Neutrophil (primary cell): ENCODE measurements at regions not wholly inside any gene's neighbourhood (a gene's known extent, or its start where the extent isn't known, plus 50 kb on each side); places are given as distances from the start of the nearest gene placed in this dataset.

Experiments
- H3K27ac ChIP-seq: fragments of 200-600 bp; sonication (generic); 2 replicates; pipeline ENCODE4 v1.5.1; 2016; ENCODE audit warnings: mild to moderate bottlenecking, moderate library complexity
- H3K27me3 ChIP-seq: fragments of 200-600 bp; sonication (generic); 2 replicates; pipeline ENCODE4 v1.6.0; 2016; ENCODE audit warnings: mild to moderate bottlenecking
- H3K36me3 ChIP-seq: fragments of 200-600 bp; sonication (generic); 2 replicates; pipeline ENCODE4 v1.5.1; 2017
- H3K4me1 ChIP-seq, 2 experiments: fragments of 200-600 bp in 1 of 2; sonication (generic) in 1 of 2; 1 replicate in 1 of 2; 2 replicates in 1 of 2; pipeline versions ENCODE4 v1.5.1 to v1.6.1; 2013 to 2016; ENCODE audit warnings: low read depth in 1 of 2, low read length in 1 of 2, mild to moderate bottlenecking in 1 of 2, moderate library complexity in 1 of 2; ENCODE audit not compliant: control insufficient read depth in 1 of 2, insufficient read depth in 1 of 2
- H3K4me3 ChIP-seq, 2 experiments: fragments of 200-600 bp in 1 of 2; sonication (generic) in 1 of 2; 1 replicate in 1 of 2; 2 replicates in 1 of 2; pipeline ENCODE4 v1.5.1; 2013 to 2016; ENCODE audit warnings: low read depth in 1 of 2, low read length in 1 of 2, mild to moderate bottlenecking in 1 of 2, moderate library complexity in 1 of 2
- H3K9me3 ChIP-seq: fragments of 200-600 bp; sonication (generic); 2 replicates; pipeline ENCODE4 v1.5.1; 2016
- CTCF ChIP-seq: fragments of 200-600 bp; sonication (generic); IDR thresholded peaks from 2 replicates; pipeline ENCODE4 v1.5.1; 2016; ENCODE audit warnings: antibody characterized with exemption

- Histone ChIP-seq H3K36me3 (no peaks in the 10 kb centered on the region), H3K27ac (no peak overlapping the region), H3K4me1 (no peaks in the 10 kb centered on the region), H3K4me3 (no peak overlapping the region), H3K27me3 (no peaks in the 10 kb centered on the region), H3K9me3 (no peaks in the 10 kb centered on the region)
- TF ChIP-seq CTCF, result no peak
Measured at GRCh38 chr9:134515026-134515821, 126.4 kb upstream of the COL5A1 start.

GRCh38 chr9:134516464-134516863 lies 125.1 kb upstream of the COL5A1 start:
- TF ChIP-seq CTCF, result no peak
- H3K27me3 ChIP-seq, result no peaks in the 10 kb centered on the region
- no peaks in the 10 kb centered on the region for H3K36me3 ChIP-seq
- no peaks in the 10 kb centered on the region for H3K4me1 ChIP-seq
- H3K9me3 ChIP-seq, result no peaks in the 10 kb centered on the region
- no peak overlapping the region for H3K27ac ChIP-seq
- H3K4me3 ChIP-seq, result no peak overlapping the region

GRCh38 chr9:134517069-134517680 lies 124.4 kb upstream of the COL5A1 start:
- Histone ChIP-seq H3K4me1 (no peaks in the 10 kb centered on the region), H3K4me3 (no peak overlapping the region), H3K9me3 (no peaks in the 10 kb centered on the region), H3K27me3 (no peaks in the 10 kb centered on the region), H3K27ac (no peak overlapping the region), H3K36me3 (no peaks in the 10 kb centered on the region)
- TF ChIP-seq CTCF, result no peak

- Histone ChIP-seq H3K36me3 (no peaks in the 10 kb centered on the region), H3K27ac (no peak overlapping the region), H3K4me3 (no peak overlapping the region), H3K27me3 (no peaks in the 10 kb centered on the region), H3K4me1 (no peaks in the 10 kb centered on the region), H3K9me3 (no peaks in the 10 kb centered on the region)
- no peak for TF ChIP-seq CTCF
Measured at GRCh38 chr9:134518004-134518606, 123.5 kb upstream of the COL5A1 start.

GRCh38 chr9:134519375-134520070 lies 122.1 kb upstream of the COL5A1 start:
- Histone ChIP-seq H3K27me3 (no peaks in the 10 kb centered on the region), H3K36me3 (no peaks in the 10 kb centered on the region), H3K4me1 (no peaks in the 10 kb centered on the region), H3K27ac (no peak overlapping the region), H3K9me3 (no peaks in the 10 kb centered on the region), H3K4me3 (no peak overlapping the region)
- no peak for TF ChIP-seq CTCF
